NCI-H2227 (cell line): ENCODE measurements at regions not wholly inside any gene's neighbourhood (a gene's known extent, or its start where the extent isn't known, plus 50 kb on each side); places are given as distances from the start of the nearest gene placed in this dataset.

ENCODE experiments used
- DNase-seq: peaks from one replicate; lab custom pipeline; 2025; ENCODE audit not compliant: unreplicated experiment; lab: John Stamatoyannopoulos, UW

DNA sequence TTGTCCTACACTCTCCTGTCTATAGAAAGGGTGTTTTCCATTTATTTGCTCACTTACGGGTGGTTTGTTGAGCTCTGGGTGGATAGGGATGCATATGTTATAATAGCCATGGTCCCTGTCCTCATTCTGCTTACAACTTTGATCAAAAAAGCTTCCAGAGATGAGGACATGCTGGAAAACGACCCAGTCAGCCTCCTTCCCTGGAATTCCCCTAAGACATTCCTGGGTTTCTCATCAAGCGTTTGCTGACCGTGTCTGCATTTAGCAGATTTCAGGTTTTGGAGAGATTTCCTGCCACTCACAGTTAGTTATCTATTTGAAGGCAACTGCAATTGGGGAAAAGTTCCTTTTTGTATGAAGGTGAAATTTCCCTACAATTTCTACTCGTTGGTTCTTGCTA is 152.8 kb upstream of the AFDN start:
- DNase-seq, result no peak

DNA sequence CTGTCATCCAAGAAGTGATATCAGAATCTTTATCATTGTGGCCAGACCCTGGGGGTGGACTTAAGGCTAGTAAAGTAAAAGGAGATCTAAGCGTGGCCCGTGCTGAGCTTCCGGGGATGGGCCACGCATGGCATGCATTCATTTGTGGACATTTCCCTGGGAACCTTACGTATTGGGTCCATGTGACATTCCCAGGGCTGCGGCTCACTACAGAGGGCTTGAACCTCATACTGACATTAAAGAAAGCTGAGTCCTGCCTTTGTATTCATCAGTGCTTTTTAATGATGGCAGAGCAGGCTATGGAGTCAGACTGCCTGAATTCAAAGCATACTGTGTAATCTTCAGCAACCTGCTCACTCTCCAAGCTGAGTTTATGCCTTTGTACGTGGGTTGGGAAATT is 152.2 kb upstream of the AFDN start:
- DNase-seq, result no peak

DNA sequence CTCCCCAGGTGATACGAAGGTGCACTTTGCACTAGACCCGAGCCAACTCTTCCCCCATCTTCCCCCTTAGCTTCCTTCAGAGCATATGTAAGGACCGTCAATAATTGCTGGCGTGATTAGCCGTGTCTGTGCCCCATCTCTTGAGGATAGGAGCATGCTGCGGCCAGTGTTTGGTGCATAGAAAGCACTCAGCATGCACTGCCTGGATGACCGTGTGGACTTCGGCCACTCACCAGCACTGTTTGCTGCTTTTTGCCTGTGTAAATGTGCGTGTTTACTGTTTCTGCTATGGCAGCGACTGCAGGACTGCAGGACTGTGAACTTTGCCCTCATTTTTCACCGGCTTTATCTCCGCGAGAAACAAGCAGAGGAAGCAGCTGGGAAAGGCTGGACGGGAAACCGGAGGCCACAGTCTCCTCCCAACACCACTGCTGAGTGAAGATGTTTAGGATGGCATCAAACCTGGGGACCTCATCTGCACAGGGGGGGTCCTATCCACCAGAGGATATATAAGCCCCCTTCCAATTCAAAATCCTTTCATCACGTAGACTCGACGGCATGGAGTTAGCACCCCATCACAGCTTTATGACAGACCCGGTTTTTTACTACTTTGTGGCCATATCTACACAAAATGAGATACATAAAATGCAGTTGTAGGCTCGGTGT is 150.6 kb upstream of the AFDN start:
- DNase-seq, result peak; percentile 3

DNA sequence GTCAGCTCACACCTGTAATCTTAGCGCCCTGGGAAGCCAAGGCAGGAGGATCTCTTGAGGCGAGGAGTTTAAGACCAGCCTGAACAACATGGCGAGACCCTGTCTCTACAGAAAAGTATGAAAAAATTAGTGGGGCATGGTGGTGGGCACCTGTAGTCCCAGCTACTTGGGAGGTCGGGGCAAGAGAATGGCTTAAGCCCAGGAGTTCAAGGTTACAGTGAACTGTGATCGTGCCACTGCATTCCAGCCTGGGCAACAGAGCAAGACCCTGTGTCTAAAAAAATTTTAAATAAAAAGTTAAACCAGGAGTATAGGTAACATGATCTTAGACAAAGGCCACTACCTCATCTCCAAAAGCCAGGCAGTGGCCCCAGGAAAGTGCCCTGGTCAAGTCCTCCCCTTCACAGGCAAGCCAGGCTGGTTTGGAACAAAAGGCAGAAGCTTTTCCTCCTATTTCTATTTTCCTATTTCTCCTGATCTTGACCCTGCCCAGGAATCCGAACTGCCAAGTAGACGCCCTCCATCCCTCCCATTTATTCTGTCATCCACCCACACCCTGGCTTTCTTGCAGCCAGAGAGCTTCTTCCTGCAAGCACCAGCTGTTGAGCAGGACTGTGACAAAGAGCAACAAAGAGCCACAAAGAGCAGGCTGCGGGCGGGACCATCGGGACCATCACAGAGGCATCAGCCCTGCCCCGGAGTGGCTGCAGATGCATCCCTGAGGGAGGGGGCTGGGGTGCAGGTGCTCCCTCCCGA is 149.9 kb upstream of the AFDN start:
- DNase-seq, result no peak

DNA sequence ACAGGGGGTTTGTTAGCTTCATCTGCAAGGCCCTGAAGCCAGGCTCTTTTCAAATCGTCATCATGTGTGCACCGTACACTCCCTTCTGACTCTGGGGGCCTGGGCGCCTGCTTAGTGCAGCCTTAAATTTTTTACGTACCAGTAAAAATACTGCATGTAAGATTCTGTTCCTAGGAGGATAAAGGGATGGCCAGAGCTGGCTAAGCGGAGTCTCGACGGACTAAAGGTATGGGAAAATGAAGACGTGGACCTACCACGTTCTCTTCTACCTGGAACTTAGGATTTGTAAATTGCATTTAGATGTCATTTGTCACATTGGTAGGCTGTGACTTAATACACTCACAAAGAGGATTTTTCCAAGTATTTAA is 149.3 kb upstream of the AFDN start:
- DNase-seq, result no peak

DNA sequence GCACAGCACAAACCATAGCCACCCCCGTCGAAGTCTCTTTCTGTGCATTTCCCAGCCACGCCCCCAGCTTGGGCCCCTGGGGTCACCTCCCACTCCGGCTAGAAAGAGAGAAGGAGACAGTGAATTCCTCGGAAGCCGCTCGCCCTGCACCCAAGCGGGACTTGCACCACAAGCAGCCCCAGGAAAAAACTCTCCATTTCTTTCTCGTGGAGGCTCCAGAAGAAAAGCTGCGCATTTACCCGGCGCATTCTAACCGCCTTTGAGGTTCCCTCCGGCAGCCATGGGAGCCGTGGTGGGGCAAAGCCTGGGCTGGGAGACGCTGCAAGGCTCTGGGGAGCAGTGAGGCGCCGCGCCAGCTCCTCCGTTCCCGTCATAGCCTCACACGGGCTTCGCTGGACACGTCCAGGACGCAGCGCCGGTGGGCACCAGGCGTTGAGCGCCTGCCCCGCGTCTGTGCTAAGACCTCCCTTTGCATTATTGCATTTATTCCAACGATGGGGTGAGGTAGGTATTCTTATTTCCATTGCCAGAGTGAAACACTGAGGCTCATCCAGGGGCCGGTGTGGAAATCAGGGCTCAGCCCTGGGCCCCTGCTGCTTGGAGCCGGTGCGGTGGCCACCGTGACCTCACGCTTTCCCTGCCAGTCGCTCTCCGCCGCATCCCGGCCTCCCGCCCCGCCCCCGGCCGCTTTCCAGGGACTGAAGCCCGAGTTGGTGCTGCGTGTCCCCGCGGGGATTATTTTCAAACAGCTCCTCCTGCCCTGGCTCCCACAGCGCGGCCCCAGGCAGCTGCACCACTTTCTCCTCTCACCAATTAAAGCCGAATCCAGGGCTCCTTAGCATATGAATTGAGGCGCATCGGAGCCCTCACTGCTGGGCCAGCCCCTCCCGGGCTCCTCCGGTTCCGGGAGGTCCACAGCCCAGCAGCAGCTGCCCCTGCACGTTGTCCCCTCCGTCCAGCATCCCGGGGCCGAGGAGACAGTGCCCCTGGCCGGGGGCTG is 148.3 kb upstream of the AFDN start:
- DNase-seq, result peak; percentile 28

DNA sequence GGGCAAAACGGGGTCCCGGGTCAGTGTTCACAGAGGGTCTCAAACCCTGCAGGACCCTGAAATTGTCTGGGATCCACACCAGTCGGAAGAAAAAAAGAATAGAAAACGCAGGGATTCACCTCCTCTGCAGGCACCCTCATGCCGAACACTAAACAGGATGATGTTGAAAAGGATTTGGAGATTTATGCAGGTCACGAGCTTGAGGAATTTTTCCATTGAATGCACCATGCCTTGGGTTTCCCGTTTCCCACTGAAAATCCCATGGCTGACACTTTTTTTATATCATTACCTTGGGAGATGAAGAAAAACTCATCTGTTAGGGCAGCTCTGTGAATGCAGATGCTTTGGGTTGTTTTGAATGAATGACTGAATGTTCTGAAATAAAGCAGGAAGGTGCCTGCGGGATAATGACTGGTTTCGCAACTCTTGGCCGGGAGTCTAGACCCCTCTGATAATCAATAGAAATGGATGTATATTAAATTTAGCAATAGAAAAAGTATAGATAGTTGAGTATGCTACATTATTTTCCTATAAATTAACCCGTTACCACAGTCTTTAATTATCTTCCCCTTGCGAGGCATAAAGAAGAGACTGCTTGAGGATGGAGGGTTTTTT is 147.5 kb upstream of the AFDN start:
- DNase-seq, result no peak

DNA sequence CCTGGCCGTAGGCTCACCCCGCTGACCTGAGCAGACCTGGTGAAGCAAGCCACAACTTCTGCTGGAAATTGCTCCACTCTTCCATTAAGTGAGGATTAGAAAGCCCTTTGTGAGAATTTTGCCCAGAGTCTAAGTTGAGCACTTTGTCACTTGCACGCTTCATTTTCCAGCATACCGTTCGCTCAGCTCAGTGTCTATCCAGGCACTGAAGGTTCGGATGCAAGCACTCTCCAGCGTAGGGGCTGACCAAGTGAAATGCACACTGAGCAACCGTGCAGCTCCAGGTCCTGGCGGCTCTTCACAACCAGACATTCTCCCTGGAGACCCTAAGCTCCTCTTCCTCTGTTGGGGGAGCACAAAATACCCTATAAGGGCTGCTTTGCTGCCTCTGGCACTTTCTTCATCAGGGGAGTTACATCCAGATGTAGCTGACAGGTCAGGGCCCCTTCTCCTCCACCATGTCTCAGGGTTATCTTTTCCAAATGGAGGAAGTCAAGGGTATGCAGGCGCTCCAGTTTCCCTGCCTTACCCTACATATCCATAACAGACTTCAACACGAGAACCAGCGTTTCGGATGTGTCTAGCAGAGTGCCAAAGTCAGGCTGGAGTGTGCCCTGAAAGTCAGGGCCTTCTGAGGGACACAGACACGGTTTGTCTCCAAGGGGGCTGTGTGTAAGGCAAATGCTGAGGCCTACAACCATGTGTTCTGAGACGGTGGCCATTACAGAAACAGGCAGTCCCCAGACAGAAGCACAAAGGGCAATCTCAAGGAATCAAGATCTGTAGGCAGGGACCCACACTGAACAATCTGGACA is 146.7 kb upstream of the AFDN start:
- DNase-seq, result no peak

DNA sequence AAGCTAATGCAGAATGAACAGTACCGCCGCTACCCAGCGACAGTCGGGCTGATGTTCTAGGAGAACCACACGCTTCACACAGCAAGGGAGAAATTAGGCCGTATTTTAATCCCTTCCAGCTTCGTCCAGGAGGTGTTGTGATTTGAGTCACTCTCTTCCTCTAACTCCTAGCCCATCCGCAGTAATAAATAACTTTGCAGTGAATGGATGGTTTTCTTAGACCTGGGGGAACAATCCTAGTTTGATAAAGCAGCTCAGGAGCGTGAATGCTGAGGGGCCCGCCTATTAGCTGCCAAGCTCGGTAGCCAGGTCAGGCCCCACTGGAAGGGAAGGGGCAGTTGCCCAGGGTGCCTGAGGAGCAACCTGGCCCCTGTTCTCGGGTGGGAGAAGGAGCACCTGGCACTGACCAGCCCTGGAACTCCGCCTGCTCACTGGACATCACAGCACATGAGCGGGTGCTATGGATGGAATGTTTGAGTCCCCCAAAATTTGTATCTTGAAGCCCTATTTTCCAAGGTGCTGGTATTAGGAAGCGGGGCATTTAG is 146.0 kb upstream of the AFDN start:
- DNase-seq, result no peak

DNA sequence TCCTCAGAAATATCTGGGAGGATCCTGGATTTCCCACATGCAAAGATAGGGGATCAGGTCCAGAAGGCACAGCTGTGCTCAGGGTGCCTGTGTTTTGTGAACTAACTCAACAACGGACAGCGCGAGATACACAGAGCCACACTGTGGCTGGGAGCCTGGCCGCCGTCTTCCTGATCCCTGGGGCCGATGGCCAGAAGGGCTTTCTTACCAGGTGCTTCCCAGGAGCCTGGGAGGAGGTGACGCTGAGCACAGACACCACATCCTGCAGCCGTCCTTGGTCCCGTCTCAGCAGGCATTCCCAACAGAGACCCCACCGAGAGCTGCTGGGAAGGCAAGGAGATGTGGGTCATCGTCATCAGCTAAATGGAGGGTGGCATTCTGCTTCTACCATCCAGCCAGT is 144.6 kb upstream of the AFDN start:
- no peak for DNase-seq

DNA sequence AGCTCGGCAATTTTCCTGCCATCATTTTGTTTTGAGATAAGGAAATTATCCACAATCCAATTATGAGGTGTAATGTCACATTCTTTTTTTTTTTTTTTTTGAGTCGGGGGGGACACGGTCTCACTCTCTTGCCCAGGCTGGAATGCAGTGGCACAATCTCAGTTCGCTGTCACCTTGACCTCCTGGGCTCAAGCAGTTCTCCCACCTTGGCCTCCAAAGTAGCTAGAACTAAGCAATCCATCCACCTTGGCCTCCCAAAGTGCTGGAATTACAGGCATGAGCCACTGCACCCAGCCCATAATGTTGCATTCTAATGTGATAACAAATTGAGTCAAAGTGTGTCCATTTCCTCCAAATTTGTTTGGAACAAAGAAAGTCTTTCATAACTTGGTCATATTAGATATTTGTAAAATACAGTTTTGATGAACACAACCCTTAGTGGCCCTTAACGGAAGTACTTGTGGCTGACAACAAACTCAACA is 144.1 kb upstream of the AFDN start:
- DNase-seq, result no peak

DNA sequence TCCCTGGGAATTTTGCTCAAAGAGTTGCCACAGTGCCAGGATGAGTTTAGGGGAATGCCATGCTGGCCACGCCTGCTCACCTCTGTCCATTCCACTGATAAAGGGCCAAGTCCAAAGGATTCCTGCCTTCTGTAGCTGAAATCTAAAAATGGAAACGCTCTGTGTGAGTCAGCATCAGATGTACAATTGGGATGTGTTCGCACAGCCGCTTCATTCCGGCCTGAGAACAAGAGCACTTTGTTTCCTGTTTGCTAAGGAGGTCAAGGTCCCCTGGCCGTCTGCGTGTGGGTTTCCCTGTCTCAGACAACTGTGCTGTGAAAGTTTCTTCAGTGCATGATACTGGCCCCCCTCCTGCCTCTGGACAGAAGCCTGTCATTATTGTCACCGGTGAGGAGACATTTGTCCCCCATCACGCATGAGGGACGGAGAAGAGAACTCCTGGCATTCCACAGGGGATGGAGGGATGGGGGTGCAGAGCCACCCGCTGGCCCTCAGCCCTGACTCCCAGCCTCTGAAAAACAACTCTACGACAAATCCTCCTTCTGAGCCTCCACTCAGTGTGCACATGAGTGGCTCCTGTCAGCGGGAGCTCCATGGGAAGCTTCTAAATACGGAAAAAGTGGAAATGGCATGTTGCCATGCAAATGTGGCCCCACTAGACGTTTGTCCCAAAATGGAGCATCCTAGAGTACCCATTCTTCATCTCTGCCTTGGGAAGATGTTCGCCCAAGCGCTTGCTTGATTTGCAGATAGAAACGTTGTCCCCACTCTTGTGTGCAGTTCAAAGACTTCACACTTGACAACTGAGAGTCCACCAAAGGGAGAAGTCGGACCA is 143.5 kb upstream of the AFDN start:
- DNase-seq, result no peak

DNA sequence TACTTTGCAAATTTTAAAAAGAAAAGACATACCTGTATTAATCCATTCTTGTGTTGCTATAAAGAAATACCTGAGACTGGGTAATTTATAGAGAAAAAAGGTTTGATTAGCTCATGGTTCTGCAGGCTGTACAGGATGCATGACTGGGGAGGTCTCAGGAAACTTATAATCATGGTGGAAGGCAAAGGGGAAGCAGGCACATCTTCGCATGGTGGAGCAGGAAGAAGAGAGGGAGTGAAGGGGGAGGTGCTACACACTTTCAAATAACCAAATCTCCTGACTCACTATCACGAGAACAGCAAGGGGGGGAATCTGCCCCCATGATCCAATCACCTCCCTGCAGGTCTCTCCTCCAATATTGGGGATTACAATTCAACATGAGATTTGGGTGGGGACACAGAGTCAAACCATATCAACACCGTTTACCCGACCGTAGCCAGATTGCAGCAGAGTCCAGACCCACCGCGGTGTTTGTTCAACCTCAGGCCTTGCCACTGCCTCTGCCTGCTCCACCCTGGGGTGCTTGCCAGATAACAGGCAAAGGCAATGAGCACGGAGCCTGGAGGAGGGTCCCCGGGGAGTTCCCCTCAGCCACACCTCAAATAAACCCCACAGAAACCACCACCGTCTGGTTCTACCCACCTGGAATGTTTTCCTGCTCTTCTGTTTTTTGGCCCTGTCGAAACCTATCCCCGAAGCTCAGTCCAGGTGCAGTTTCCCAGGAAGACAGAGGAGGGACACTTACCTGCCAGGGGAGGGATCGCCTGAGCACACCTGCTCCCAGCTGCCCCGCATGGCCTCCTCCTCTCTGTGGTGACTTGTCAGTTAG is 142.2 kb upstream of the AFDN start:
- no peak for DNase-seq

DNA sequence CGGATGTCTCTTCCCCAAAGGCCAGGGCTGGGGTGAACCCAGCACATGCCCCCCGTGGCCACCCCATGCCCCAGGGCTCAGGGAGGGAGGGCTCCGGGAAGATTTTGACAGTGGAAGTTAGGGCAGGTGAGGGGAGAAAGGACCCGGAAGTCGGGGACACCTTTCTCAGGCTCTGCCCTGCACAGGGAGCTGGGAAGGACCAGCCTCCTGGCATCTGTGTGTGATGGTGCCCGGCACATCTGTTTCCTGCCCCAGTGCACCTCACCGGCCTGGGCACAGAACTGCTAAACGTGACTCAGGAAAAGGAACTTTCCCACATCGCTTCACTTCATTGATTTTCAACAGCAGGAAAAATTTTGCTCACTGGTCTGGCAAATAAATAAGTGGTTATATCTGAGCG is 141.1 kb upstream of the AFDN start:
- DNase-seq, result no peak

DNA sequence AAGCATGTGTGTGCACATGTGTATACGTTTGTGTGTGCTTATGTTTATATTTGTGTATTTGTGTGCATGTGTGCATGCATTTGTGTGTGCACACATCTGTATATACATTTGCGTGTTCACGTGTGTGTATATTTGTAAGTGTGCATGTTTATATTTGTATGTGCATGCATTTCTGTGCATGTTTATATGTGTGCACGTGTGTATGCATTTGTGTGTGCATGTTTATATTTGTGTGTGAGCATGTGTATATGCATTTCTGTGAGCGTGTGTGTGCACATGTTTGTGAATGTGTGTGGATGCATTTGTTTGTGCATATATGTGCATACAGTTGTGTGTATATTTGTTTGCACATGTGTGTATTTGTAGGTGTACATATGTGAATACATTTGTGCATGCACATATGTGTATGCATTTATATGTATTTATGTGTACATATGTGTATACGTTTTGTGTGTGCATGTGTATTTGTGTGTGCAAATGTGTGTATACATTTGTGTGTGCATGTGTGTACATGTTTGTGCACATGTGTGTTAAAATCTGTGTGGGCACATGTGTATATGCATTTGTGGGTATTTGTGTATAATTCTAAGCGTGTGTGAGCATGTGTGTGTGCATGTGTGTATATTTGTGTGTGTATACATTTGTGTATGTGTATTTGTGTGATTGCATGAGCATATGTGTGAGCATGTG is 140.4 kb upstream of the AFDN start:
- no peak for DNase-seq

DNA sequence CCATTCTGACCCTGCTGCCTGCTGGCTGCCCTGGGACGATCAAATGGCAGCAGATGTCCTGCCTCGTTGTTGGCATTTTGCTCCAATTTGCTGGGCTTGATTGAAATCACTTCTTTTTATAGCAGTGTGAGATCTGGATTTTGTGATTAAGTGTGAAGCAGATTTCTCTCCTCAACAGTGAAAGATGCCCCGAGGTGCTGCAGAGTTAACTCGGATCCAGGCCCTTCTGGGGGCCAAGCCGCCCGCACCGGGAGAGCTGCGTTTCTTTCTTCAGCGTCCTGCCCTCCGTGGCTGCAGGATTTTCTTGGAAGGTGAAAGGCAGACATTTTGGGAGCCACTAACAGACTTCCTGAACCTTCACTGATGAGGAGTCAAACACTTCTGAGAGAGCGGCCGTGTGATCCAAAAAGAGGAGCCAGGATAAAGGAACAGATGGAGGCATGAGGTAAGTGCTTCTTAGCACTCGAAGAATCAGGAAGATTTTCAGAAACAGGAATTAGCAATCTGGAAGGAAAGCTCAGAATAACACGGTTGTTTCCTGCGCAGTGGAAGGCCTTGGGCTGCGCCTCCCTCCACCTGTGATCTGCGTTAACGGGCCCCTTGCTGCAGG is 139.5 kb upstream of the AFDN start:
- DNase-seq, result no peak

DNA sequence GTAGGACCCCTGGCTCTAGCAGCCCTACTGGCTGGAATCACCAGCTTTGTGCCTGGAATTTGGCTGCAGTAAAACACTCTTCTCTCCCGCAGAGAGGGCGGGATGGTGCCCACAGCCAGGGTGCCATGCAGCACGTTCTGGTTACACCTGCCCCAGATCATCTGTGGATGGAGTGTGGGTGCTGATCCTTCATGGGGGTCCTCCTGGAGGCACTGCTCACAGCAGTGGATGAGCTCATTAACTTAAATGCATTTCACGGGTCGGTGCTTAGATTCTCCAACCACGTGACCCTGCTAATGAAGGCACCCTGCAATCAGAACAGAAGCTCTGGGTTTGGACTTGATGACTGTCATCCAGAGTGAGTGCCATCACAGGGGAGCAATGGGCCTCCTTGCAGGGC is 138.6 kb upstream of the AFDN start:
- DNase-seq, result no peak
